Skin epidermis (tissue), 12 donors: ENCODE measurements at regions not wholly inside any gene's neighbourhood (a gene's known extent, or its start where the extent isn't known, plus 50 kb on each side); places are given as distances from the start of the nearest gene placed in this dataset.

ENCODE experiments used
- H3K27ac ChIP-seq, 21 experiments: fragments of 200-600 bp; sonication (generic) in 11 of 21; one replicate each; pipeline ENCODE4 v1.5.0; 2020; ENCODE audit warnings: mild to moderate bottlenecking in 3 of 21, inconsistent platforms in 2 of 21, moderate library complexity in 2 of 21
- H3K4me3 ChIP-seq, 7 experiments: fragments of 200-600 bp; sonication (generic) in 2 of 7; one replicate each; pipeline ENCODE4 v1.5.0; 2020; ENCODE audit warnings: inconsistent platforms in 2 of 7, mild to moderate bottlenecking in 2 of 7, moderate library complexity in 1 of 7

DNA sequence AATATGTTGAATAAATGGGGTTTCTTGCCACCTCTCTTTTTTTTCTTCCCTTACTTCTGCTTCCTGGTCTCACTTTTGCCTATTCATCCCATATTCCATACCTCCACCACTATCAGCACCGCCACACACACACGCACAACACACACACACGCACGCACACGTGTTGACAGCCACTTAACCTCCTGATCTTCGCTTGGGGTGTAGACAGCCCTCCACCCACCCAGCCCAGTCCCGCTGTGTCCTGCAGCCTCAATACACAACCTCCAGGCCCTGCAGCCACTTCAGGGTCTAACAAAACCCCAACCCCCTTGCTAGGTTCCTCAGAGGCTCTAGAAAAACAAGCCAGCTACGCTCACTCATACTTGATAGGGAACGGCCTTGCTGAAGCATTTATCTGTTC, 72.3 kb downstream of the LINC00237 start:
- Histone ChIP-seq H3K27ac (no peak overlapping the region), H3K4me3 (no peak overlapping the region)

GRCh38 chr20:21031666-21032065, 74.5 kb downstream of the LINC00237 start:
- no peak overlapping the region for H3K4me3 ChIP-seq
- H3K27ac ChIP-seq: no peak overlapping the region

DNA sequence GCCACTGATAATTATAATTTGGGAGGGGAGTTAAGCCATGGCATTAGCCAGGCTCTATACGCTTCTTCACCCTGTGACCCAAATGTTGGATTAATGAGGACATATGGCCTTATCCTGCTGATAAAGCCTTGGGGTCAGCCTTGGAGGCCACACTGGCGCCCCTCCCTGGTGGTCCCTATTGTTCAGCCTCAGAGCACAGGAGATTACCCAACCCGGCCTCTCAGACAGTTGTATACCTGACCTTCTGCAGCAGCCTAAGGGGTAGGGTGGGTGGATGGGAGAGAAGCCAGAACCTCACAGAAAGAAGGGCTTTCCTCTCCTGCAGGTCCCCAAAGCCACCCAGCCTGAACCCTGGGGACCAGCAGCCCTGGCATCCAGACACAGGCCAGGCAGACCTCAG, 76.8 kb downstream of the LINC00237 start:
- no peak overlapping the region for H3K27ac ChIP-seq
- no peak overlapping the region for H3K4me3 ChIP-seq

- H3K27ac ChIP-seq: no peak overlapping the region
- no peak overlapping the region for H3K4me3 ChIP-seq
Observed at GRCh38 chr20:21028921-21029320, 77.2 kb downstream of the LINC00237 start.

DNA sequence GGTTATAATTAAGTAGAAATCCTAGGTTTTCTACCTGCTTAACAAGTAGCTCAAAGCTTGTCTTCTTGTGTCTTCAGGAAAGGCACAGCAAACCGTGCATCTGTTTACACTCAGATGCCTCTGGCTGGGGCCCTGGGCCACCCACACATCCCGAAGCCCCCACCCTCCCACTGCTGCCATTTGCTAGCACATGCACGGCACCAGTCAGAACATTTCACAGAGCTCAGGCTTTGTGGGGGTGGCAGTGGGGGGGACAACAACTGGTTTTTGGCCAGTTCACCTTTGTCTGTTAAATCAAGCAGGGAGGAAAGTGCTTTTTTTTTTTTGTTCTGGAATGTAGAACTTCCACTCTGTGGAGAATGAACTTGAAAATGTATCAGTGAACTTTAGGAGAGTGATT, 77.7 kb downstream of the LINC00237 start:
- H3K27ac ChIP-seq: no peak overlapping the region
- no peak overlapping the region for H3K4me3 ChIP-seq

GRCh38 chr20:21027569-21027968, 78.6 kb downstream of the LINC00237 start:
- Histone ChIP-seq H3K4me3 (no peak overlapping the region), H3K27ac (no peak overlapping the region)

- H3K4me3 ChIP-seq: no peak overlapping the region
- no peak overlapping the region for H3K27ac ChIP-seq
Observed at GRCh38 chr20:21026951-21027350, 79.2 kb downstream of the LINC00237 start.

DNA sequence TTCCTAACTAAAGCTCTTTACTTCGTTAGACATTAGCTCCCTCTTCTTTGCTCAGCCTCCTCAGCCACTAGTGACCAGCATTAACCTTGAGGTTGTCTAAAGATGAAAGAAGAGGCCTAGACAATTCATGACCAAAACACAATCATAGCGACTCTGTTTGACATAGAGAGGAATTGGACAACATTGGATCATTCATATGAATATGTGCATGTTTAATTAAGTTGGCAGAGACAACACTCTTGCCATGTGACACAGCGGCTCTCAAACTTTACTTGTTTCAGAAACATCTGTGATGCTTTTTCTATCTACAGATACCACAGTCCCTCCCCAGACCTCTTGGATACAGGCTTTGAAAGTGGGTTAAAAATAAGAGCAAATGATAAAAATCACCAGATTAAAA, 81.7 kb downstream of the LINC00237 start:
- Histone ChIP-seq H3K4me3 (no peak overlapping the region), H3K27ac (no peak overlapping the region)

DNA sequence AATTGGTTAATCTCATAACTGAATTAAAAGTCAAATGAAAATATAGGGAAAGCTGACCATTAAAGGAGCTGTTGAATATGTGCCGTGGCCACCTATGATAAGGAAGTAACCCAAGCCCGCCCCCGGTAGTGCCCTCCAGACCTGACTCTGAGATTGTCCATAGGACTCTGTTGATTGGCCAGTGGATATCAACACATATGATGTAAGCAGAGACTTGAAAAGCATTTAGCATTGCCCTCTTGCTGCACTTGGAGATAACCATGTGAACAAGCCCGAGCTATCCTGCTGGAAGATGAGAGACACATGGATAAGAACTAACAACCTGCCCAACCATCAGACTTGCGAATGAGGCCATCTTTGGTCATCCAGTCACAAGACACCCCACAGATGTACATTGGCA, 83.2 kb downstream of the LINC00237 start:
- H3K27ac ChIP-seq: no peak overlapping the region
- H3K4me3 ChIP-seq: no peak overlapping the region

GRCh38 chr20:21021472-21021790, 84.7 kb downstream of the LINC00237 start:
- H3K27ac ChIP-seq: no peak overlapping the region
- H3K4me3 ChIP-seq: no peak overlapping the region

GRCh38 chr20:21020659-21021471, 85.3 kb downstream of the LINC00237 start:
- Histone ChIP-seq H3K27ac (no peak overlapping the region), H3K4me3 (no peak overlapping the region)

DNA sequence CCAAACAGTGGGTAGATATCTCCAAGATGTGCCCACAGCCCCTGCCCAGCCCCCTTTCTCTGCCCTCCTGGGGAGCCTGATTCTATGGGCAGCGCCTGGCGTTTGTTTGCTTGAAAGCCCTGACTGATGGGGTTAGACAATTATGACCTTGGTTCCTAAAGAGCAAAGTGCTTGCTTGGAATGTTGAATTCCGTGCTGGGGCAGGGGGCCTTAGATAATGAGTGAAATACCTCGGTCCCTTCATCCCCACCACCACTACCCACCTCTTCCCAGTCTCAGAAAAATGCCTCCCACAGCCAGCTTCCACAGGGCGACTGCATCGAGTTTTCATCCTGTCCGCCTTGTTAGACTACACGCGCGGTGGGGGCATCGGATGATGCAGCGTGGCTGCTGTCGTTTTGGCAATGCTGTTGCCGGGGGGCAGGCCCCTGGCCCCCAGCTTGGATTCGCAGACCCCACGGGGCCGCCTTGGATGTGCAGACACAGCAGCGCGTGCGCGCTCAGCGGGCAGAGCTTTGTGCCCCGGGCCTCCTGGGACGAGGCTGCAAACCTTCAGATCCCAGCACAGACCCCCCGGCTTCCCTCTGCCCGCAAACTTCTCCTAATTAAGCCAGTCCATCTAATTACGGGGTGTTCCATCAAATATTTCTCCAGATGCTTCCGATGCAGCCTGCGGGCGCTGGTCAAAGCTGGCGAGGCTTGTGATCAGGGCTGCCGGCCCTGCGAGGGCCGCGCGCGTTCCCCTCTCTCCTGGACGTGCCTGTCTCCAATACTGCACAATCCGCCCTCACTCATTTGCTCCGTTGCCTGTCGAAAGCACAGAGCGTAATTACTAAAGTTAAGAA, 86.1 kb downstream of the LINC00237 start:
- Histone ChIP-seq H3K4me3 (no peak overlapping the region), H3K27ac (peak overlapping the region in 1 of 21 experiments; percentile 35)

DNA sequence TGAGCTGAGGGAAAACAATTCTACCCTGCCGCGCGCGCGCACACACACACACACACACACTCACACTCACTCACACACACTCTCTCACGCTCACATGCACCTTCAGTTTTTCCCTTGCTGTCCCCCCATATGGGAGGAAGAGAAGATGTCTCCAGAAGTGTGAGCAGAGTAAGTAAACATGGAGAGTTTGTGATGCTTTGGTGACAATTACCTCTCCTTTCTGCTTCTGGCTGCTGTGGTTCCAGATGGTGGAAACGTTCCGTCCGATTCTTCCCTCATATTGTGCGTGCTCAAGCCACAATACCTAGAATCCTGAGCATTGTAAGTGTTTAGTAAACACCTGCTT, 86.7 kb downstream of the LINC00237 start:
- Histone ChIP-seq H3K27ac (no peak overlapping the region), H3K4me3 (no peak overlapping the region)

DNA sequence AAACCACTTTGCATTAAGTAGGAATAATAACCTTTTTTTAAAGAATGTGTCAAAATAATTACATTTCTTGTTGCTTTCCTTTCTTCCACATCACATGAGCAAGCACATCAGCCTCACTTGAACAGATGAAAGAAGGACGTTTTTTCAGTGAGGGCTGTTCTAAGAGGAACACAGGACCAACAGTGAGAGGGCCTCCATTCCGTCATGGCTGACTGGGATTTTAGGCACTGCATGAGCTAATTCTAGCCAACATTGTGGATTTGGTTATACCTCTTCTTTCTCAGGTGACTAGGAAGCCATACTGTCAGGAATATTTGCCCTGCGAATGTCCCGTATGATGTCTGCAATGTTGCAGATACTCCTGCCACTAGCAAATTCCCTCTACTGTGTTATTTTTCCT, 87.6 kb downstream of the LINC00237 start:
- H3K4me3 ChIP-seq: no peak overlapping the region

DNA sequence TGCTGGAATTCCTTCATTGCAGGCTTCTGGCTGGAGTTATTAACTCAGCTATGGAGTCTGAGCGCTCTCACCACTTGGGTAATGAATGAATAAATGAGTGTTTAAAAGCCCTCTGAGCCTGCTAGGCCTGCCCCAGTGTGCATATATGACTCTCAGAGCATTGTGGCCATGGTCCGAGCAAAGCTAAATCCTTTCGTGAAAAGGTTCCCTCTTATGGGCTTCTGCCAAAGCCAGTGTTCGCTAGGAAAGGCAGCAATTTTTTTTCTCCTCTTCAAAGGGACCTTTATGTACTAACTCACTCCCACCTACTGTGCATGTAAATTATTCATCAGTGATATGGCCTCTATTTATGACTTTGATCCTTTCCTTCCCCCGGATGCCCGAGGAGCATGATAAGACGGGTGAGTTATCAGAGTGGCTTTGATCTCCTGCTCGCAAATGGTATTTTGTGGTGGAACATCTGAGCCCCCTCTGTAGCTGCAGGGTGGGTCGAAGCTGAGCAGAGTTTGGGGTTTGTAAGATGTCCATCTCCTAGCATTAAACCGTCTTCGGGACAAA, 88.6 kb downstream of the LINC00237 start:
- H3K4me3 ChIP-seq: no peak overlapping the region
- H3K27ac ChIP-seq: no peak overlapping the region

More for the DNA sequence above, 87.6 kb downstream of the LINC00237 start:
- H3K27ac ChIP-seq: no peak overlapping the region

DNA sequence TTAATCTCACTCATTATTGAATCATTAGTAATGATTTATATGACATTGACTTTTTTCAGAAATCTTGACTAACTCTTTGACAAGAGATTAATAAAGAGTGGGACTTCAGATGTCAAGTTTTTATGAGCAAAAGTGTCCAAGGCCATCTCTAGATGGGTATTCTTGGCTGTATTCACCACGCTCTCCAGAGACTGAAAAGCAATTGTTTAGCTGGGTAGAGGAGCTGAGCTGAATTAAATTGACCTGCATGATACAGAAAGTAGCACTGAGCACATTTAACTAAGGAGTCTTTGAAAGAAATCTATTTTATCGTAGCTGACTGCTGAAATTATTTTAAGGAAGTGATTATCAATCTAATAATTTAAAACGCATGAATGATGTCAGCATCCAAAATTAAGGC, 89.4 kb downstream of the LINC00237 start:
- Histone ChIP-seq H3K27ac (no peak overlapping the region), H3K4me3 (no peak overlapping the region)

- no peak overlapping the region for H3K27ac ChIP-seq
- no peak overlapping the region for H3K4me3 ChIP-seq
Observed at GRCh38 chr20:21014528-21014927, 91.6 kb downstream of the LINC00237 start.

DNA sequence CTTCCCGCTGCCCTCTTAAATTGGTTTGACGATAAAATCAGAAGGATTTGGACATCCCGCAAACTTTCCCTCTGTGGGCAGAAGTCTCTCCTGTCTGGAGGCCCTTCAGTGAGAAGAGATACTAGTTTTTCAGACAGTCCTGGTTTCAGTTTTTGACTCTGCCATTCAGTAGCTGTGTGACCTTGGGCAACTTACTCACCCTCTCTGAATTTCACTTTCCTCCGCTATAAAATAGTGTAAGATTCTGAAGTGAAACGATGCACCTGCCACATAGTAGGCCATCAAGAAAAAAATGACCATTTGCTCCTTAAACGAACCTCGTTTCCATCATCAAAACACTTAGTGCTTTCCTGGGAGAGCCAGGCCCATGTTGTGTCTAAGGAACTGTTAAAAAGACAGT, 97.2 kb downstream of the LINC00237 start:
- Histone ChIP-seq H3K4me3 (no peak overlapping the region), H3K27ac (no peak overlapping the region)

DNA sequence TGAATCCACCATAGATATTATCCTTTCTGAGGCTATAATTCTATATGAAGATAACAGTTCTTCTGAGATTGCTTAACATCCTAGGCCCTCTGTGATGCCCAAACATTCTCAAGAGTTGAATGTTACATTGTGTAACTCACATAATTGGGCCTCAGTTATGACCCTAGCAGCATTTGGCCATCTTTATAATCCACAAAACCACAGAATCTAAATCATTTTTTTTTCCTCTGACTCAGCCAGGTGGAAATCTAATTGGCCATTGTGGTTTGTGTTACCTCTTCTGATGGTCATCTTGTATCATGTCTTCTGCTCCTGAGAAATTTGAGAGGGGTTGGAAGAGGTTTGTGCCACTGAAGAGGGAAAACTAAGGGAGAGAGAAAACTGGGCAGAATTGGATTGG, 99.5 kb downstream of the LINC00237 start:
- H3K27ac ChIP-seq: no peak overlapping the region
- no peak overlapping the region for H3K4me3 ChIP-seq

GRCh38 chr20:21004386-21005076, 101.6 kb downstream of the LINC00237 start:
- Histone ChIP-seq H3K27ac (no peak overlapping the region), H3K4me3 (no peak overlapping the region)

GRCh38 chr20:21003902-21004301, 102.3 kb downstream of the LINC00237 start:
- no peak overlapping the region for H3K27ac ChIP-seq
- H3K4me3 ChIP-seq: no peak overlapping the region
